GM21515 (cell line): ENCODE measurements at regions not wholly inside any gene's neighbourhood (a gene's known extent, or its start where the extent isn't known, plus 50 kb on each side); places are given as distances from the start of the nearest gene placed in this dataset.
"Not testable (repeated sequence)": the region's sequence is repeated elsewhere in the genome, so short reads cannot be mapped to it uniquely, and the experiment has no call there.

Experiments
- ATAC-seq: cut with Tn5 transposase; IDR thresholded peaks from one replicate; pipeline ENCODE4 v1.9.1; 2021; ENCODE audit not compliant: unreplicated experiment

- ATAC-seq = no peak
Measured at GRCh38 chr14:37888234-37888633, 292.8 kb downstream of the TTC6 start.

GRCh38 chr14:37889087-37889486 is 293.7 kb downstream of the TTC6 start:
- no peak for ATAC-seq

GRCh38 chr14:37890095-37890494 is 294.7 kb downstream of the TTC6 start:
- no peak for ATAC-seq

DNA sequence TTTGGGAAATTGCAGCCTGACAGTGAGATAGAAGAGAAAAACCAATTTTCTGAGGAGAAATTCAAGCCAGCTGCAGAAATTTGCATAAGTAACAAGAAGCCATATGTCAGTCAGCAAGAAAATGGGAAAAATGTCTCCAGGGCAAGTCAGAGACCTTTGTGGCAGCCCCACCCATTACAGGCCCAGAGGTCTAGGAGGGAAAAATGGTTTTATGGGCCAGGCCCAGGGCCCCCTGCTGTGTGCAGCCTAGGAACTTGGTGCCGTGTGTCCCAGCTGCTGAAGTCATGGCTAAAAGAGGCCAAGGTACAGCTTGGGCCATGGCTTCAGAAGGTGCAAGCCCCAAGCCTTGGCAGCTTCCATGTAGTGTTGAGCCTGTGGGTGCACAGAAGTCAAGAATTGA is 296.1 kb downstream of the TTC6 start:
- not testable (repeated sequence) for ATAC-seq

DNA sequence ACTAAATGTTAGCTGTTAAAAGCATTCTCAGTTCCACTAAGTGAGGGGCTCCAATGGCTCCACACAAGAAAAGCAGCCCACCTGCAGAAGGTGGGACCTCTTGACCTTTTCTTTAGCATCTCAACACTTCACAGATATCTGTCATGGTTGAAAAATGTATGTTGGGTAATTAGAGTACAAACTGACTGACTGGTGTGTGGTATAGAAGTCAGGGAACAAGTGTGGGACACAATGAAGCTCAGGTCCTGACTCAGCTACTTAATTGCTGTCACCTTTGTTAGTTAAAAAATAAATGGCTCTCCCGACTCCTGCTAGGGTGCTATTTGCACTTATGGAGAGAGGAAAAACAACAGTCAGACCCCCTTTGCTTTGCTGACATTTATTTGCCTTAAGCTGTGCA is 299.0 kb downstream of the TTC6 start:
- no peak for ATAC-seq

DNA sequence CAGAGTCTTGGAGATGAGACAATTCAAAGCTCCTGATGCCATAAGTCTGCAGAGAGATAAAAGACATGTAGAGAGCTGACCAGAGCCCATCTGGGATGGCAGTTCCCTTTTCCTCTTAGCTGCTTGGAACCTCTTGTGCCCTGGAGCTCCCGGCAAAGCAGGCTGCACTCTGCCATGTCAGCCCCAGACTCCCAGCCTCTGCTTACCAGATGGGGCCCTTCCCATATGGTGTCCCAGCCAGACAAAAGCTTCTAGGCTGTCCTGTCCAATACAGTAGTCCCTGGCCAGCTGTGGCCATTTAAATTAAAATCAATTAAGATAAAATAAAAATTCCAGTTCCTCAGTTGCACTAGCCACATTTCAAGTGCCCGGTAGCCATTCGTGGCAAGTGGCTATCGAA is 303.9 kb downstream of the TTC6 start:
- ATAC-seq = no peak

GRCh38 chr14:37900561-37900960 is 305.1 kb downstream of the TTC6 start:
- ATAC-seq = no peak

DNA sequence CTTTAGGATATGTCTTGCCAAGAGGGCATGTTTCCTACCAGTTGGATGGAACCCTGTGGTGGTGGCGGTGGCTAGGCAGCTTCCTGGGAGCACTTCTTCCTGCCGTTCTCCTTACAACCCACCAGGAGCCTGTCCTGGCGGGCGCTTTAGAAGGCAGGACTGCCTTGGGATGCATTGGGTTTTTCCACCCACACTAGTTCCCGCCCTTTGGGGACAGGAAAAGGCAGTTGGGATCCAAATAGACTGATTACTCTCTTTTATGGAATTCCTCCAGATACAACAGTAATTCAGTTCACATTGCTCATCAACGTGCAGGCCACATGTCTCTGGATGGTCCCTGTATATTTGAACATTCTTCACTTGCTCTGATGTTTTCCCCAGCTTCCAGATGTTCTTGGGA is 305.7 kb upstream of the SSTR1 start:
- no peak for ATAC-seq

GRCh38 chr14:37903343-37904191 is 304.1 kb upstream of the SSTR1 start:
- no peak for ATAC-seq

GRCh38 chr14:37924622-37925021 is 283.1 kb upstream of the SSTR1 start:
- no peak for ATAC-seq

DNA sequence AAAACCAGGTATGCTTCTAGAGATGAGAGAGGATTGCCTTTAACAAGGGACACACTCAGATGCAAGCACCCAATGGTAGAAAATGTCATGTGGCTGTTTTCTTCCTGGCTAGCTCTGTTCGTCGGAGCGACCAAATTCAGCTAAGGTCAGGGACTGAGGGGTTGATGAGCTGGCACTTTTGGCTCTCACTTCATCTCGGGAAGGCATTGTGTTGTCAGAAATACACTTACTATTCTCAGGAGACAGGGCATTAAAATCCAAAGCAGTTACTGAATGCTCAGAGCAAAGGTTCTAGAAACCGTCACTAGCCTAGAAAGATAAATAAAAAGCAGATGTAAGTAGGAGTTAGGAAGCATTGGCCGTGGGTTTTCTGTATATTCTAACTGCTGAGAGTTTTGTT is 275.7 kb upstream of the SSTR1 start:
- ATAC-seq = no peak

DNA sequence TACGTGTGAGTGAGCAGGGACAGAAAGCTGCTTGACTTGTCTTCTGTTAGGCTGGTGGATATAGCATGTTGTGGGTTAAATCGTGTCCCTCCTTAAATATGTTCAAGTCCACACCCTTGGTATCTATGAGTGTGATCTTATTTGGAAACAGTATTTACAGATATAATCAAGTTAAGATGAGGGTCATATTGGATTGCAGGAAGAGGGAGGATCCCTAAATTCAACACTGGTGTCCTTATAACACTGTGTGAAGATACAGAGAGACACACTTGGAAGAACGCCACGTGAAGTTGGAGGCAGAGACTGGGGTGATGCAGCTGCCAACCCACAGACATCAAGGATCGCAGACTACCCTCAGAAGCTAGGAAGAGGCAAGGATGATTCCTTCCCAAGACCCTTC is 275.2 kb upstream of the SSTR1 start:
- ATAC-seq = no peak

DNA sequence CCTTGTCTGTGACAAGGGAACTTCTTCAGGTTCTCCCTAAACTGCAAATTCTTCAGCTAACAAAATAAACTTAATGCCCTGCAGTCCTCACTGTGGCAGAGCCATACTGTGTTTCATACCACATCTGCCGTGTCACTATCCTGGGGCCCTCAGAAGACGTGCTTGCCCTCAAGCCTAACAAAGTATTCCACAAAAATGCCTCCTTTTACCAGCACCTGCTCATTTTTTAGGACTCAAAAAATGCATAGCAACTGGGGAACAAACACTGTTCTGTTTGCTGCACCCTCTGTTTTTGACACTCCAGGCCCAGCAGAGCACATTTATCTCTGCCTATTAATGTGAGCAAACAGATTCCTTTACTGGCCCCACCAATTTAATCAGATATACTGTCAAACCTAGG is 270.7 kb upstream of the SSTR1 start:
- no peak for ATAC-seq

DNA sequence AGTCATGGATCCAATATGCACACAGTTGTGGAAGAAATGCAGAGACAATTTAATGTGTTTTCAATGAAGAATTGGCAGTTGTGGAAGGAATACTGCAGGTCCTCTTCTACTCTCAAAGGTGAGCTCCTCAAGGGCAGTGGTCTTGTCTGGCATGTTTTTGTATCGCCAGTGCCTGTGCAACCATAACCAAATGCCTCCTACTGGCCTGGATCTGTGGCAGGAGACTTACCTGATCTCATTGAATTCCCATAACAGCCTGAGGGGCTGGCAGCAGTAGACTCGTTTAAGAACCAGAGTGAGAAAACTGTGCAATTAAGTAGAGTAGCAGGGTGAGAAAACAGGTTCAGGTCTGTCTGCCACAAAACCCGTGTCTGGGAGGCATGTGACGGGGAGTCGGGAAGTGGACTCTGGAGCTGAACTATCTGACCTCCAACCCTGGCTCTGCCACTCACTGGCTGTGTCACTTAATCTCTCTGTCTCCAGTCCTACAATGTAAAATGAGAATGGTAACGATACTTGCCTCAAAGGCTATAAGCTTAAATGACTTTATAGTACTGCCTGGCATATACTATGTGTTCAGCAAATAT is 268.2 kb upstream of the SSTR1 start:
- no peak for ATAC-seq

GRCh38 chr14:37945959-37946358 is 261.7 kb upstream of the SSTR1 start:
- no peak for ATAC-seq

- no peak for ATAC-seq
Measured at GRCh38 chr14:37946819-37947218, 260.9 kb upstream of the SSTR1 start.

DNA sequence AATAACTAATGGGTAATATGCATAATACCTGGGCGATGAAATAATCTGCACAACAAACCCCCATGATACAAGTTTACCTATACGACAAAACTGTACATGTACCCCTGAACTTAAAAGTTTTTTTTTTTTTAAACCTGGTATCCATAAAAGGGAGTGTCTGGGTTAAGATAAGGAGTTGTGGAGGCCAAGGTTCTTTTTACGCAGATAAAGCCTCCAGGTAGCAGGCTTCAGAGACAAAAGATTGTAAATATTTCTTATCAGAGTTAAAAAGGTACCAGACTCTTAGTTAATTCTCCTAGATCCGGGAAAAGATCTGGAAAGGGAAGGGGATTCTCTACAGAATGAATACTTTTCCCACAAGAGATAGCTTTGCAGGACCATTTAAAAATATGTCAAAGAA is 259.4 kb upstream of the SSTR1 start:
- ATAC-seq = no peak

GRCh38 chr14:37968664-37969240 is 239.0 kb upstream of the SSTR1 start:
- no peak for ATAC-seq

- no peak for ATAC-seq
Measured at GRCh38 chr14:37969511-37969979, 238.2 kb upstream of the SSTR1 start.

GRCh38 chr14:37970696-37971095 is 237.0 kb upstream of the SSTR1 start:
- ATAC-seq = no peak

DNA sequence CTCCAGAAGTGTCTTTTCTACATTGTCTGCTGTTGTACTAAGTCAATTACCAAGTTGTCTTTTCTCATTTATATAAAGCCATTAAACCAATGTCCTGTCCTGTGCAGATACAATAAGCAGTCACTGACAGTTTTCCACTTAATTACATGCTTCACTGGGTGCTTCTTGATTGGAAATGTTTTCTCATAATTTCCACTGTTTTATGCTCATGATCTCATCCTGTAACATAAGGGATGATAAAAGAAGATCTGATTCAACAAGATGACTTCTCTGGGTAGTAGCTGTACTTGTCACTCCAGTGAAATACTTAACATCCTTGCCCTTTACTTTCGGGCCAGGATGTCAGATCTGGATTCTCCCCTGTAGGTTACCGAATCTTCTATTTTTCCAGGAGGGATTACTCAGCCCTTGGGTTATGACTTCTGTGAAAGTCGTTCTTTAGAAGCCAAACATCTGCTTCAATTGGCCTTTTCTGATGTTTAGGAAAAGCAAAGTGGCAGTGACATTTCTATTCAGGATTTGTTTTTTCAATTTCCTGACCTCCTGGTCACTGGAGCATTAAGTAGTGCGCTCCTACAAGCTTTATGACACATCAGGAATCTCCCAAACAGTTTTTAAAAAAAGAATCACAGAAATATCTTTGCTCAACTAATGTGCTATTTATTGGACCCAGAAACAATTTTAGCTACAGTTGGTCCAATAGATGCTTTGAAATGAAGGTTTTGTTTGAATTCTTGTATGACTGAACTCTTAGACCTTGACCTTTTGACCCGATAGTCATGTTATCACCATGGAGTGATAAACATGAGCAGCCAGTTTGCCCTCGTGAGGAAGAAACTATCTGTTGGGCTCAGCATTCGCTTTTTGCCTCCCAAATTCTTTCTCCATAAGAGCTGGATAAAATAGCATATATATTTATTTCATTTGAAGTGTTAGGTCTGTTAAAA is 234.5 kb upstream of the SSTR1 start:
- ATAC-seq = no peak
